ENCODE measurements at regions not wholly inside any gene's neighbourhood (a gene's known extent, or its start where the extent isn't known, plus 50 kb on each side); places are given as distances from the start of the nearest gene placed in this dataset.

GRCh38 chr13:90869580-90869979, 477.9 kb upstream of the MIR17HG start:
- Histone ChIP-seq H3K4me3 (no peak overlapping the region), H4K20me1 (ENCODE audit: insufficient read depth) (no peaks in the 10 kb centered on the region), H3K27ac (no peak overlapping the region), H3K27me3 (ENCODE audit: insufficient read depth, low read depth) (no peaks in the 10 kb centered on the region), H3K4me2 (no peak overlapping the region), H3K36me3 (ENCODE audit: low read depth) (no peaks in the 10 kb centered on the region), H3K9me2 (ENCODE audit: insufficient read depth) (no peaks in the 10 kb centered on the region), H3K4me1 (replicated peaks; ENCODE audit: insufficient read depth) (peaks cover 4% of the 10 kb centered on the region; the same call in 1 of the 2 replicates), H3K79me2 (ENCODE audit: low read depth) (no peaks in the 10 kb centered on the region), H2AFZ (no peak overlapping the region), H3K9me3 (ENCODE audit: insufficient read depth, low read depth) (no peaks in the 10 kb centered on the region), H3F3A (ENCODE audit: insufficient read depth, low read depth) (no peaks in the 10 kb centered on the region)
- CTCF ChIA-PET, result no interaction called here
- TF ChIP-seq EZH2 (IDR thresholded peaks at IDR 0.05; ENCODE audit: low read depth), result no peak
- TF ChIP-seq, protein P1, sequence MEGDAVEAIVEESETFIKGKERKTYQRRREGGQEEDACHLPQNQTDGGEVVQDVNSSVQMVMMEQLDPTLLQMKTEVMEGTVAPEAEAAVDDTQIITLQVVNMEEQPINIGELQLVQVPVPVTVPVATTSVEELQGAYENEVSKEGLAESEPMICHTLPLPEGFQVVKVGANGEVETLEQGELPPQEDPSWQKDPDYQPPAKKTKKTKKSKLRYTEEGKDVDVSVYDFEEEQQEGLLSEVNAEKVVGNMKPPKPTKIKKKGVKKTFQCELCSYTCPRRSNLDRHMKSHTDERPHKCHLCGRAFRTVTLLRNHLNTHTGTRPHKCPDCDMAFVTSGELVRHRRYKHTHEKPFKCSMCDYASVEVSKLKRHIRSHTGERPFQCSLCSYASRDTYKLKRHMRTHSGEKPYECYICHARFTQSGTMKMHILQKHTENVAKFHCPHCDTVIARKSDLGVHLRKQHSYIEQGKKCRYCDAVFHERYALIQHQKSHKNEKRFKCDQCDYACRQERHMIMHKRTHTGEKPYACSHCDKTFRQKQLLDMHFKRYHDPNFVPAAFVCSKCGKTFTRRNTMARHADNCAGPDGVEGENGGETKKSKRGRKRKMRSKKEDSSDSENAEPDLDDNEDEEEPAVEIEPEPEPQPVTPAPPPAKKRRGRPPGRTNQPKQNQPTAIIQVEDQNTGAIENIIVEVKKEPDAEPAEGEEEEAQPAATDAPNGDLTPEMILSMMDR (conservative IDR thresholded peaks at IDR 0.05), result no peak
- intact Hi-C loops (cut with micrococcal nuclease; ENCODE audit: unreplicated experiment), result loop anchor here (5.0 to 10.0 kb wide), 5 partner anchors 367 to 1435 kb away; no protein-coding TSS in a partner anchor
- no peak for DNase-seq
- no TSS peak for BruUV-seq (replicated peaks)
- POLR2A ChIA-PET (ENCODE audit: unreplicated experiment), result no interaction called here

DNA sequence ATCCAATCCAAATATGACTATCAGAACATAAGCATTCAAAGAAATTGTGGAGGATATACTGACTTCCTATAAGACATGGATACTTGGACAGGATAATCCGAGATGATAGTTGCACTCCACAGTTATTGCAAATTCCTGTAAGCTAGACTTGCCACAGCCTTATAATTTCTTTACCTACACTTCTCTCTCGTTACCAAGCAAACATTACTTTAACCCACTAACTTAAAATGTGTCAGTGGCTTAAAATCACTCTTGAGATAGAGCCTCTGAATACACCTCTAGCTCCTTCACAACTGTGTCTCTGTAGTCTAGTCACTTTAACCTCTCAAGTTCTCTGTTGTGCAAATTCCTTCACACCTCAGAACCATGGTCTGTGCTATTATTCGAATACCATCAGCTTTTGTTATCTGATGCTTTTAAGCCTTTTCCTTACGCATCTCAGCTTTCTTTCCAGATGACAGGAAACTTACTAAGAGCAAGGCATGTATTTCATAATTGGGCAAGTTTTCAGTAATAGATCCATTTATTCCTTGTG, 474.9 kb upstream of the MIR17HG start:
- no peak overlapping the region for H3K27ac ChIP-seq
- DNase-seq, result no peak
- H4K20me1 ChIP-seq (ENCODE audit: insufficient read depth), result no peaks in the 10 kb centered on the region
- CTCF ChIA-PET, result no interaction called here
- H3K27me3 ChIP-seq (ENCODE audit: insufficient read depth, low read depth), result no peaks in the 10 kb centered on the region
- TF ChIP-seq, protein P1 (conservative IDR thresholded peaks at IDR 0.05), result no peak
- no peak for TF ChIP-seq EZH2 (IDR thresholded peaks at IDR 0.05; ENCODE audit: low read depth)
- no peak overlapping the region for H3K4me3 ChIP-seq
- H3K36me3 ChIP-seq (ENCODE audit: low read depth), result no peaks in the 10 kb centered on the region
- intact Hi-C loops (cut with micrococcal nuclease; ENCODE audit: unreplicated experiment), result no loop called here
- no peak overlapping the region for H2AFZ ChIP-seq
- H3K4me1 ChIP-seq (replicated peaks; ENCODE audit: insufficient read depth), result peaks cover 1% of the 10 kb centered on the region; the same call in 1 of the 2 replicates
- no TSS peak for BruUV-seq (replicated peaks)
- H3K4me2 ChIP-seq, result no peak overlapping the region
- no peaks in the 10 kb centered on the region for H3K79me2 ChIP-seq (ENCODE audit: low read depth)
- H3K9me2 ChIP-seq (ENCODE audit: insufficient read depth), result no peaks in the 10 kb centered on the region; the same call in 1 of the 2 replicates
- POLR2A ChIA-PET (ENCODE audit: unreplicated experiment), result no interaction called here
- H3F3A ChIP-seq (ENCODE audit: insufficient read depth, low read depth), result no peaks in the 10 kb centered on the region
- no peaks in the 10 kb centered on the region for H3K9me3 ChIP-seq (ENCODE audit: insufficient read depth, low read depth)

DNA sequence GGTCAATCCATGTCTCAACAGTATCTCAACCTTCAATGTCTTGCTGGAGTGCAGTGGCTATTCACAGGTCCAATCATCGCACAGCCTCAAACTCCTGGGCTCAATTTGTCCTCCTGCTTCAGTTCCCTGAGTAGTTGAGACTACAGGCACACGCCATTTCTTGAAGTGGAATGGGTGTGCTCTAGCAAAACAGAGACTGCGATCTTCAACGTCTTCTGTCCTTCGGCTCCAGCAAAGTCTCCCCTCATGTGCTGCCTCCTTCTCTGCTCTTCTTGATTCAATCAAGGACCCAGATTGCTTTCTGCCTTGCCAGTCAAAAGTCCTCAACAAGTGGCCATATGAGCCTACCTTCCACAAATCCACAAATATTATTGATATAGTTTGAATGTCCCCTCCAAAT, 466.7 kb upstream of the MIR17HG start:
- Histone ChIP-seq H3K27ac (no peak overlapping the region), H3K27me3 (ENCODE audit: insufficient read depth, low read depth) (no peaks in the 10 kb centered on the region), H3K79me2 (ENCODE audit: low read depth) (no peaks in the 10 kb centered on the region), H3K4me1 (replicated peaks; ENCODE audit: insufficient read depth) (no peaks in the 10 kb centered on the region), H3K4me3 (no peak overlapping the region), H3F3A (ENCODE audit: insufficient read depth, low read depth) (no peaks in the 10 kb centered on the region), H3K36me3 (ENCODE audit: low read depth) (no peaks in the 10 kb centered on the region), H3K9me3 (ENCODE audit: insufficient read depth, low read depth) (no peaks in the 10 kb centered on the region), H3K9me2 (ENCODE audit: insufficient read depth) (no peaks in the 10 kb centered on the region), H2AFZ (no peak overlapping the region), H4K20me1 (ENCODE audit: insufficient read depth) (no peaks in the 10 kb centered on the region), H3K4me2 (no peak overlapping the region)
- CTCF ChIA-PET, result no interaction called here
- BruUV-seq (replicated peaks), result no TSS peak
- TF ChIP-seq EZH2 (IDR thresholded peaks at IDR 0.05; ENCODE audit: low read depth), result no peak
- DNase-seq, result no peak
- intact Hi-C loops (cut with micrococcal nuclease; ENCODE audit: unreplicated experiment), result no loop called here
- POLR2A ChIA-PET (ENCODE audit: unreplicated experiment), result no interaction called here

GRCh38 chr13:90882551-90882950, 464.9 kb upstream of the MIR17HG start:
- Histone ChIP-seq H3K36me3 (ENCODE audit: low read depth) (no peaks in the 10 kb centered on the region), H3K4me1 (replicated peaks; ENCODE audit: insufficient read depth) (no peaks in the 10 kb centered on the region), H4K20me1 (ENCODE audit: insufficient read depth) (no peaks in the 10 kb centered on the region), H3K27me3 (ENCODE audit: insufficient read depth, low read depth) (no peaks in the 10 kb centered on the region), H3K9me2 (ENCODE audit: insufficient read depth) (no peaks in the 10 kb centered on the region), H3K79me2 (ENCODE audit: low read depth) (no peaks in the 10 kb centered on the region), H2AFZ (no peak overlapping the region), H3F3A (ENCODE audit: insufficient read depth, low read depth) (no peaks in the 10 kb centered on the region), H3K4me3 (no peak overlapping the region), H3K27ac (no peak overlapping the region), H3K4me2 (no peak overlapping the region), H3K9me3 (ENCODE audit: insufficient read depth, low read depth) (no peaks in the 10 kb centered on the region)
- TF ChIP-seq, protein P1 (conservative IDR thresholded peaks at IDR 0.05), result no peak
- no peak for TF ChIP-seq EZH2 (IDR thresholded peaks at IDR 0.05; ENCODE audit: low read depth)
- DNase-seq, result no peak
- CTCF ChIA-PET, result interaction anchor here (0.6 kb wide), 1 partner anchor 135 kb away, joined by 8 read pairs; no protein-coding TSS in a partner anchor
- POLR2A ChIA-PET (ENCODE audit: unreplicated experiment), result no interaction called here
- no TSS peak for BruUV-seq (replicated peaks)
- intact Hi-C loops (cut with micrococcal nuclease; ENCODE audit: unreplicated experiment), result no loop called here
